GM12878 (cell line): ENCODE measurements at regions not wholly inside any gene's neighbourhood (a gene's known extent, or its start where the extent isn't known, plus 50 kb on each side); places are given as distances from the start of the nearest gene placed in this dataset.

Experiments used
- ATAC-seq: fragments of 200-7000 bp; cut with Tn5 transposase; 3 replicates; pipeline ENCODE4 v1.9.1; 2020; ENCODE audit warnings: mild to moderate bottlenecking, moderate library complexity
- BruUV-seq: library from RNA; stranded (reverse); fragments of 400-500 nt; replicated peaks from 2 replicates; lab custom pipeline; 2021; lab: Mats Ljungman, UMichigan
- CTCF ChIA-PET: fragments of 300-600 bp; sonication (Branson Sonifier 250); formaldehyde crosslinking; extraction: SDS; loops from one replicate; lab custom pipeline; 2021; ENCODE audit warnings: inconsistent platforms; lab: Yijun Ruan, JAX
- POLR2A ChIA-PET: fragments of 350-600 bp; formaldehyde crosslinking; extraction: SDS; loops from one replicate; lab custom pipeline; 2021; ENCODE audit warnings: inconsistent platforms; lab: Charles Lee
- RAD21 ChIA-PET: fragments of 300-600 bp; sonication (Branson Sonifier 250); formaldehyde crosslinking; loops from one replicate; lab custom pipeline; 2023; ENCODE audit warnings: antibody characterized with exemption; ENCODE audit not compliant: unreplicated experiment; lab: Charles Lee
- SMC1A ChIA-PET: fragments of 300-600 bp; sonication (Branson Sonifier 250); formaldehyde crosslinking; loops from one replicate; lab custom pipeline; 2023; ENCODE audit not compliant: unreplicated experiment, uncharacterized antibody; lab: Charles Lee
- DNase-seq: peaks from one replicate; pipeline ENCODE4 v3.0.0-alpha.2; 2011; ENCODE audit warnings: low read depth, low spot score
- FAIRE-seq: peaks from 3 replicates; lab custom pipeline; 2011; peaks lifted over from hg19 to GRCh38; lab: Jason Lieb, UNC
- H2AFZ ChIP-seq: 2 replicates; pipeline ENCODE4 v1.6.0; 2011; ENCODE audit warnings: low read depth, low read length, control low read depth; ENCODE audit not compliant: control insufficient read depth
- H3K27ac ChIP-seq: 2 replicates; pipeline ENCODE4 v1.5.1; 2011; ENCODE audit warnings: control low read depth; ENCODE audit not compliant: control insufficient read depth, insufficient read depth
- H3K27me3 ChIP-seq, 2 experiments: replicated peaks in 1 of 2; 2 replicates each; pipeline versions ENCODE4 v1.6.0 to v1.6.1; 2011; ENCODE audit warnings: low read length in 1 of 2; ENCODE audit not compliant: control insufficient read depth in 2 of 2, insufficient read depth in 2 of 2
- H3K36me3 ChIP-seq, 2 experiments: 2 replicates each; pipeline ENCODE4 v1.5.1; 2011; ENCODE audit warnings: low read length in 1 of 2; ENCODE audit not compliant: control insufficient read depth in 2 of 2, insufficient read depth in 2 of 2
- H3K4me1 ChIP-seq: 2 replicates; pipeline ENCODE4 v1.6.1; 2011; ENCODE audit warnings: mild to moderate bottlenecking, low read length, moderate library complexity, mixed read lengths; ENCODE audit not compliant: control insufficient read depth, insufficient read depth
- H3K4me2 ChIP-seq: 2 replicates; pipeline ENCODE4 v1.6.0; 2011; ENCODE audit warnings: control low read depth; ENCODE audit not compliant: control insufficient read depth, insufficient read depth
- H3K4me3 ChIP-seq: fragments of 200-600 bp; sonication (generic); 2 replicates; pipeline ENCODE4 v1.5.1; 2016
- H3K79me2 ChIP-seq: 2 replicates; pipeline ENCODE4 v1.6.0; 2011; ENCODE audit warnings: low read length; ENCODE audit not compliant: control insufficient read depth, insufficient read depth
- H3K9ac ChIP-seq: 2 replicates; pipeline ENCODE4 v1.8.0; 2011; ENCODE audit warnings: low read length, control low read depth, mixed read lengths; ENCODE audit not compliant: control insufficient read depth, insufficient read depth
- H3K9me3 ChIP-seq: replicated peaks from 3 replicates; pipeline ENCODE4 v1.5.1; 2011; ENCODE audit warnings: mild to moderate bottlenecking, low read length; ENCODE audit not compliant: control insufficient read depth, insufficient read depth
- H4K20me1 ChIP-seq: 2 replicates; pipeline ENCODE4 v1.6.0; 2011; ENCODE audit not compliant: control insufficient read depth, insufficient read depth
- BCLAF1 ChIP-seq: fragments of 450-650 bp; IDR thresholded peaks from 2 replicates; pipeline ENCODE4 v1.6.1; 2017; ENCODE audit warnings: antibody characterized with exemption, mild to moderate bottlenecking, moderate library complexity
- CREM ChIP-seq: IDR thresholded peaks from 2 replicates; pipeline ENCODE4 v1.6.1; 2014; ENCODE audit warnings: antibody characterized with exemption, low read depth
- GATAD2B ChIP-seq: fragments of 450-650 bp; conservative IDR thresholded peaks from 2 replicates; pipeline ENCODE4 v1.6.1; 2017; ENCODE audit warnings: low read depth, mild to moderate bottlenecking, moderate library complexity
- HDAC6 ChIP-seq: fragments of 200-600 bp; sonication (generic); IDR thresholded peaks from one replicate; pipeline ENCODE4 v1.8.0; 2017; ENCODE audit warnings: antibody characterized with exemption; ENCODE audit not compliant: unreplicated experiment
- MLLT1 ChIP-seq: fragments of 450-650 bp; IDR thresholded peaks from 2 replicates; pipeline ENCODE4 v1.6.1; 2016; ENCODE audit warnings: mild to moderate bottlenecking
- REST ChIP-seq: IDR thresholded peaks from 2 replicates; pipeline ENCODE4 v1.6.1; 2012; ENCODE audit warnings: mild to moderate bottlenecking, low read depth, low read length
- SIN3A ChIP-seq: IDR thresholded peaks from 2 replicates; pipeline ENCODE4 v1.6.1; 2012; ENCODE audit warnings: low read depth, low read length, improper control_type of control experiment
- ZNF687 ChIP-seq: fragments of 450-650 bp; IDR thresholded peaks from 2 replicates; pipeline ENCODE4 v1.6.1; 2017; ENCODE audit warnings: mild to moderate bottlenecking, moderate library complexity
- WGBS: methylation state at CpG from one replicate; pipeline ENCODE4 v1.1.6; 2016; ENCODE audit warnings: low lambda C conversion rate; ENCODE audit not compliant: insufficient replicate concordance, insufficient coverage; ENCODE audit errors: missing lambda C conversion rate; 5-methylcytosine and 5-hydroxymethylcytosine counted together
- in situ Hi-C: fragments of 300-500 bp; cut with MboI; formaldehyde crosslinking; loops from 9 replicates; pipeline ENCODE4 v1.14.3; 2018; ENCODE audit warnings: mixed read lengths
- intact Hi-C: fragments of 100-400 bp; cut with micrococcal nuclease; formaldehyde crosslinking; loops from one replicate; pipeline ENCODE4 v1.14.2; 2022; ENCODE audit not compliant: unreplicated experiment

GRCh38 chr2:180690611-180691010 is 289.8 kb upstream of the UBE2E3 start (continued):
- TF ChIP-seq CREM, result no peak
- TF ChIP-seq GATAD2B, result no peak
- no peak for TF ChIP-seq SIN3A

- ChIA-PET POLR2A (no interaction called here), RAD21 (no interaction called here)
- TF ChIP-seq REST (no peak), HDAC6 (no peak), MLLT1 (no peak), ZNF687 (no peak), BCLAF1 (no peak)
Observed at GRCh38 chr2:180682871-180683270, 297.5 kb upstream of the UBE2E3 start.

More at GRCh38 chr2:180682871-180683270, 297.5 kb upstream of the UBE2E3 start:
- H3K36me3 ChIP-seq, result no peaks in the 10 kb centered on the region
- ATAC-seq, result no peak
- no TSS peak for BruUV-seq
- no peak overlapping the region for H3K27ac ChIP-seq
- in situ Hi-C loops (no loop called here), intact Hi-C loops (no loop called here)
- H3K4me1 ChIP-seq, result no peaks in the 10 kb centered on the region
- no peaks in the 10 kb centered on the region for H4K20me1 ChIP-seq
- no peak for FAIRE-seq
- H2AFZ ChIP-seq, result no peak overlapping the region
- SMC1A ChIA-PET, result no interaction called here
- no peaks in the 10 kb centered on the region for H3K27me3 ChIP-seq
- H3K4me3 ChIP-seq, result no peak overlapping the region
- CTCF ChIA-PET, result no interaction called here
- H3K4me2 ChIP-seq, result no peak overlapping the region
- H3K9ac ChIP-seq, result no peak overlapping the region
- no peak for DNase-seq
- H3K9me3 ChIP-seq, result no peaks in the 10 kb centered on the region
- 0% methylated on average over 1 of the region's 1 CpG for WGBS
- no peaks in the 10 kb centered on the region for H3K79me2 ChIP-seq
